WTC11 (cell line): ENCODE measurements at regions not wholly inside any gene's neighbourhood (a gene's known extent, or its start where the extent isn't known, plus 50 kb on each side); places are given as distances from the start of the nearest gene placed in this dataset.

Experiments used
- ATAC-seq: fragments of 200-7000 bp; cut with Tn5 transposase; 2 replicates; pipeline ENCODE4 v1.10.0; 2021; ENCODE audit warnings: mild to moderate bottlenecking, moderate library complexity
- CTCF ChIA-PET: fragments of 300-600 bp; sonication (Branson Sonifier 250); formaldehyde crosslinking; loops from one replicate; lab custom pipeline; 2021; ENCODE audit warnings: antibody characterized with exemption; lab: Charles Lee
- POLR2A ChIA-PET: fragments of 350-600 bp; sonication (Branson Sonifier 250); formaldehyde crosslinking; loops from one replicate; lab custom pipeline; 2021; ENCODE audit warnings: antibody characterized with exemption; lab: Charles Lee
- DNase-seq: peaks from one replicate; pipeline ENCODE4 v3.0.0; 2021; ENCODE audit warnings: low spot score
- H3K27ac Mint-ChIP-seq: 2 replicates; pipeline ENCODE4 v1.8.0; 2021; ENCODE audit warnings: mixed read lengths
- H3K27me3 Mint-ChIP-seq: 2 replicates; pipeline ENCODE4 v1.8.0; 2021; ENCODE audit warnings: low read depth, mild to moderate bottlenecking, moderate library complexity, mixed read lengths
- H3K36me3 Mint-ChIP-seq: 2 replicates; pipeline ENCODE4 v1.8.0; 2021; ENCODE audit warnings: mixed read lengths
- H3K4me1 Mint-ChIP-seq: 2 replicates; pipeline ENCODE4 v1.8.0; 2022; ENCODE audit warnings: mixed read lengths
- H3K4me3 Mint-ChIP-seq: 2 replicates; pipeline ENCODE4 v1.8.0; 2021; ENCODE audit warnings: mild to moderate bottlenecking, moderate library complexity, mixed read lengths
- H3K9me3 Mint-ChIP-seq: 2 replicates; pipeline ENCODE4 v1.8.0; 2021; ENCODE audit warnings: mixed read lengths
- ATF3 ChIP-seq: sonication (generic); formaldehyde crosslinking; conservative IDR thresholded peaks from 2 replicates; pipeline ENCODE4 v1.8.1; 2022; ENCODE audit warnings: mild to moderate bottlenecking, missing genetic modification reagents
- ATF6 ChIP-seq: sonication (generic); formaldehyde crosslinking; IDR thresholded peaks from 2 replicates; pipeline ENCODE4 v1.8.1; 2023; ENCODE audit warnings: mild to moderate bottlenecking, missing genetic modification reagents
- CREM ChIP-seq: sonication (generic); formaldehyde crosslinking; IDR thresholded peaks from 2 replicates; pipeline ENCODE4 v1.8.1; 2022; ENCODE audit warnings: mild to moderate bottlenecking, missing genetic modification reagents, moderate library complexity
- CTCF ChIP-seq: fragments of 200-600 bp; IDR thresholded peaks from 2 replicates; pipeline ENCODE4 v1.8.0; 2022; ENCODE audit warnings: antibody characterized with exemption
- ERG ChIP-seq: fragments of 250-450 bp; sonication (Bioruptor Pico); IDR thresholded peaks from 2 replicates; pipeline ENCODE4 v1.8.0; 2021; ENCODE audit warnings: mild to moderate bottlenecking
- GRHL2 ChIP-seq: fragments of 250-450 bp; sonication (Bioruptor Pico); IDR thresholded peaks from 2 replicates; pipeline ENCODE4 v1.8.0; 2022; ENCODE audit warnings: mild to moderate bottlenecking, moderate library complexity; ENCODE audit not compliant: insufficient replicate concordance, severe bottlenecking
- IRF2 ChIP-seq: sonication (generic); formaldehyde crosslinking; IDR thresholded peaks from 2 replicates; pipeline ENCODE4 v1.8.0; 2022; ENCODE audit warnings: low read depth, missing genetic modification reagents, borderline replicate concordance
- MAX ChIP-seq: sonication (generic); formaldehyde crosslinking; IDR thresholded peaks from 2 replicates; pipeline ENCODE4 v1.8.0; 2022; ENCODE audit warnings: mild to moderate bottlenecking, missing genetic modification reagents
- NR2C2 ChIP-seq: sonication (generic); formaldehyde crosslinking; IDR thresholded peaks from 2 replicates; pipeline ENCODE4 v1.8.0; 2022; ENCODE audit warnings: mild to moderate bottlenecking, missing genetic modification reagents
- SMAD3 ChIP-seq: sonication (generic); formaldehyde crosslinking; IDR thresholded peaks from 2 replicates; pipeline ENCODE4 v1.8.0; 2022; ENCODE audit warnings: missing genetic modification reagents, mild to moderate bottlenecking, borderline replicate concordance
- TEAD4 ChIP-seq: sonication (generic); formaldehyde crosslinking; IDR thresholded peaks from 2 replicates; pipeline ENCODE4 v1.8.0; 2022; ENCODE audit warnings: mild to moderate bottlenecking, missing genetic modification reagents
- USF1 ChIP-seq: sonication (generic); formaldehyde crosslinking; IDR thresholded peaks from 2 replicates; pipeline ENCODE4 v1.8.0; 2022; ENCODE audit warnings: mild to moderate bottlenecking, missing genetic modification reagents
- ZNF281 ChIP-seq: sonication (generic); formaldehyde crosslinking; IDR thresholded peaks from 2 replicates; pipeline ENCODE4 v1.8.0; 2023; ENCODE audit warnings: mild to moderate bottlenecking, missing genetic modification reagents
- ZNF317 ChIP-seq: sonication (generic); formaldehyde crosslinking; IDR thresholded peaks from 2 replicates; pipeline ENCODE4 v1.8.1; 2023; ENCODE audit warnings: low read depth, mild to moderate bottlenecking, moderate library complexity, missing genetic modification reagents, borderline replicate concordance
- ZNF425 ChIP-seq: fragments of 250-450 bp; sonication (Bioruptor Pico); conservative IDR thresholded peaks from 2 replicates; pipeline ENCODE4 v1.9.0; 2021; ENCODE audit warnings: mild to moderate bottlenecking

GRCh38 chr3:25214034-25214433 lies 214.0 kb upstream of the RARB start (continued):
- no peak for TF ChIP-seq CTCF
- no peak for TF ChIP-seq ZNF317 (CRISPR knock-in tag)
- TF ChIP-seq ZNF425 (CRISPR knock-in tag): no peak
- TF ChIP-seq, all 79 proteins: peak for 0

GRCh38 chr3:25218362-25218761 lies 209.7 kb upstream of the RARB start:
- H3K4me3 Mint-ChIP-seq: no peak overlapping the region
- H3K36me3 Mint-ChIP-seq: no peaks in the 10 kb centered on the region
- DNase-seq: no peak
- POLR2A ChIA-PET: no interaction called here
- no peaks in the 10 kb centered on the region for H3K27me3 Mint-ChIP-seq
- H3K9me3 Mint-ChIP-seq: peaks cover 13% of the 10 kb centered on the region
- no peak overlapping the region for H3K27ac Mint-ChIP-seq
- TF ChIP-seq IRF2 (CRISPR knock-in tag): no peak
- no peak for TF ChIP-seq ATF3
- TF ChIP-seq ATF6 (CRISPR knock-in tag): no peak
- no peak for TF ChIP-seq SMAD3 (CRISPR knock-in tag)
- TF ChIP-seq GRHL2 (CRISPR knock-in tag): no peak
- TF ChIP-seq, all 79 proteins: peak for 0
- no peak for ATAC-seq
- CTCF ChIA-PET: no interaction called here
- H3K4me1 Mint-ChIP-seq: 0 out of 2 replicates have a peak, but pooled peaks cover 2% of the 10 kb centered on the region

- DNase-seq (no peak), ATAC-seq (no peak)
- H3K4me1 Mint-ChIP-seq: peaks cover 14% of the 10 kb centered on the region
- TF ChIP-seq TEAD4: no peak
- TF ChIP-seq MAX (CRISPR knock-in tag): no peak
- TF ChIP-seq, all 79 proteins: peak for 0
- no peaks in the 10 kb centered on the region for H3K9me3 Mint-ChIP-seq
- H3K27me3 Mint-ChIP-seq: no peaks in the 10 kb centered on the region
- ChIA-PET CTCF (no interaction called here), POLR2A (no interaction called here)
- H3K27ac Mint-ChIP-seq: no peak overlapping the region
- no peak overlapping the region for H3K4me3 Mint-ChIP-seq
- no peaks in the 10 kb centered on the region for H3K36me3 Mint-ChIP-seq
These were observed 201.3 kb upstream of the RARB start for GRCh38 chr3:25226747-25227146.

GRCh38 chr3:25229586-25229985 lies 198.5 kb upstream of the RARB start:
- H3K4me1 Mint-ChIP-seq: peaks cover 14% of the 10 kb centered on the region
- no peak overlapping the region for H3K27ac Mint-ChIP-seq
- no peaks in the 10 kb centered on the region for H3K9me3 Mint-ChIP-seq
- H3K36me3 Mint-ChIP-seq: no peaks in the 10 kb centered on the region
- DNase-seq (no peak), ATAC-seq (no peak)
- no peak overlapping the region for H3K4me3 Mint-ChIP-seq
- POLR2A ChIA-PET: no interaction called here
- H3K27me3 Mint-ChIP-seq: no peaks in the 10 kb centered on the region
- CTCF ChIA-PET: no interaction called here
- TF ChIP-seq ZNF281 (CRISPR knock-in tag) (no peak), ATF3 (no peak), ERG (CRISPR knock-in tag) (no peak), MAX (CRISPR knock-in tag) (no peak), USF1 (no peak), NR2C2 (CRISPR knock-in tag) (no peak), CREM (CRISPR knock-in tag) (no peak)
